Activated naive CD4-positive, alpha-beta T cell treated with anti-CD3 and anti-CD28 coated beads, Interleukin-2, amount 10 ng/mL, durations not matched to agents 7 days and 5 days (primary cell): ENCODE measurements at regions not wholly inside any gene's neighbourhood (a gene's known extent, or its start where the extent isn't known, plus 50 kb on each side); places are given as distances from the start of the nearest gene placed in this dataset.

Source experiments
- CTCF ChIA-PET: fragments of 350-600 bp; sonication (Branson Sonifier 250); formaldehyde crosslinking; loops from one replicate; lab custom pipeline; 2021; ENCODE audit warnings: antibody characterized with exemption; lab: Charles Lee
- DNase-seq: peaks from one replicate; pipeline ENCODE4 v3.0.0-alpha.2; 2020
- H3K27ac Mint-ChIP-seq: one replicate; pipeline ENCODE4 v1.8.0; 2021; ENCODE audit warnings: mild to moderate bottlenecking, moderate library complexity, mixed read lengths
- H3K27me3 Mint-ChIP-seq: one replicate; pipeline ENCODE4 v1.8.0; 2021; ENCODE audit warnings: mild to moderate bottlenecking, mixed read lengths
- H3K36me3 Mint-ChIP-seq: one replicate; pipeline ENCODE4 v1.8.0; 2021; ENCODE audit warnings: mixed read lengths
- H3K4me1 Mint-ChIP-seq: one replicate; pipeline ENCODE4 v1.8.0; 2021; ENCODE audit warnings: mixed read lengths
- H3K4me3 Mint-ChIP-seq: one replicate; pipeline ENCODE4 v1.8.0; 2021; ENCODE audit warnings: mild to moderate bottlenecking, moderate library complexity, mixed read lengths
- H3K9me3 Mint-ChIP-seq: one replicate; pipeline ENCODE4 v1.8.0; 2021; ENCODE audit warnings: mixed read lengths

DNA sequence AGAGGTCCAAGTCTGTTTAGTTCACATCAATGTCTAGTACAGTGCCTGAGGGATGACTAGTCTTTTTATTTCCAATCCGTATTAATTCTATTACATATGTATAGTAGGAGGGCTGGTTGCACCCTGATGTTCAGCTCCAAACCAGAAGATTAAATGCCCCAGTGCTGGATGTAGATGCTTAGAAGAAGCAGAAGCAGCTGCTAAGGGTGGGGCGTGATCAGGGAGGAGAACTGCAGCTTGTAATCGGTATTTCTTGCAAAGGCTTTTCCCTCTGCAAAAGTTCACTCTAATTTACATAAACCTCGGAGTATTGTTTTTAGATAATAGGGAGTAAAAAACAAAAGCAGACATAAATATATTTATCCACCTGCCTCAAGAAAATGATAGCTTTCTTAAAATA, 145.3 kb upstream of the ITGA4 start:
- Mint-ChIP-seq H3K4me1 (peaks cover 66% of the 10 kb centered on the region), H3K4me3 (peak overlapping the region; percentile 68), H3K9me3 (no peaks in the 10 kb centered on the region), H3K36me3 (peaks cover 4% of the 10 kb centered on the region), H3K27me3 (no peaks in the 10 kb centered on the region), H3K27ac (peak overlapping the region; percentile 97)
- peak; percentile 51 for DNase-seq
- CTCF ChIA-PET = interaction anchor here (0.7 to 3.2 kb wide), 9 partner anchors 83 to 207 kb away, joined by 3 to 15 read pairs (median 4); partner anchors contain the start of gene ITGA4

DNA sequence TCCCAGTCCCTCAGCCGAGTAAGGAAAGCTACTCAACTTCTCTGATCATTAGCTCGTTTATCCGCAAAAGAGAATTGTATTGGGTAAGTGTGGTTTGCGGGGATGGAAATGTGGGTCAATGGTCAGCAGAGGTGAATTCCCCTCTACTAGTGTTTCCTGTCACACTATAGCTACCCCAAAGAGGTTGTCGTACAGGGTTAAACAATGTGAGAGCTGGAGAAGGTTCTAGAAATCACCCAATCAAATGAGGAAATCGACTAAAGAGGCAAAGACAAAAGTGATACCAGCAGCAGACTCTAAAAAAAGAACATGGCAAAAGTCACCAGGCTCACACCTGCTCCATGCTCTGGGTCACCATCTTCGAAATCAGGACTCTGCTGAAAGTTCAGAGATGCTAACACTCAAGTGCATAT, 144.7 kb upstream of the ITGA4 start:
- CTCF ChIA-PET = interaction anchor here (0.7 to 3.2 kb wide), 9 partner anchors 83 to 208 kb away, joined by 3 to 15 read pairs (median 4); partner anchors contain the start of gene ITGA4
- no peaks in the 10 kb centered on the region for H3K27me3 Mint-ChIP-seq
- H3K36me3 Mint-ChIP-seq = peaks cover 4% of the 10 kb centered on the region
- H3K4me3 Mint-ChIP-seq = peak overlapping the region; percentile 68
- H3K27ac Mint-ChIP-seq = peak overlapping the region; percentile 97
- DNase-seq = peak; percentile 42
- H3K9me3 Mint-ChIP-seq = no peaks in the 10 kb centered on the region
- H3K4me1 Mint-ChIP-seq = peaks cover 64% of the 10 kb centered on the region

DNA sequence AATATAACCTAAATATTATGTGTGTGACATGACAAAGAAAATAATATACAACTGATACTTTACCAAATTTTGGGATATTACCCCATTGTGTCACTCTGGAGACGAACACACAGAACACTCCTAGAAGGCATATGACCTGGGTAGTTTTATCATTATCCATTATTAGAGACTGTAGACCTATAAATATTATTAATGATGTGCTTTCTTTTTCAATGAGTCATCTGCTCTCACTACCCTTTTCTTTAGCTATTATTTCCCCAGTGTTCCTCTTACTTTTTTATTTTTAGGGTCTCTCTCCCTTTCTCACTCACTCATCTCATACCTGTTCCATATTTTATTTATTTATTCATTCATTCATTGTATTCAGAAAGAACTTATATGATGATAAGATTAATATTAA, 143.3 kb upstream of the ITGA4 start:
- Mint-ChIP-seq H3K4me1 (peaks cover 51% of the 10 kb centered on the region), H3K4me3 (peak overlapping the region; percentile 68), H3K27ac (peak overlapping the region; percentile 97), H3K27me3 (no peaks in the 10 kb centered on the region), H3K36me3 (peaks cover 6% of the 10 kb centered on the region), H3K9me3 (peaks cover 2% of the 10 kb centered on the region)
- no peak for DNase-seq
- CTCF ChIA-PET = interaction anchor here (1.0 to 3.2 kb wide), 5 partner anchors 9 to 209 kb away, joined by 3 to 12 read pairs (median 4); partner anchors contain the start of gene ITGA4

DNA sequence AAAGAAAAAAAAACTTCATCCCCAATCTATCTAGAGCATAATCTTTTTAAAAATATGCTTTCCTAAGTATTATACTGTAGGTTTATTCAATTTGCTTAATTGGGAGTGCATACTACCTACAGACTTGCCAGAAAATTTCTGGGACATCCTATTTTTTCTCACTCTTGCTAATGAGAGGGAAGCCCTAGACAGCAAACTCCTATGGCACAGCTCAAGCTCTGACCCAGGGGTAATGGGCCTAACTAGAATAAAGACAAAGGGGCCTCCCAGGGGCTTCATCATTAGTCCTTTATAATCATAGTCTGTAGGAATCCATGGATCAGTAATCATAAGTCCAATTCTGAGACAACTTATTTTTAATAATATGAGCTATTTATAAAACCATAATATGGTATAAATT, 142.6 kb upstream of the ITGA4 start:
- Mint-ChIP-seq H3K9me3 (peaks cover 2% of the 10 kb centered on the region), H3K4me3 (no peak overlapping the region), H3K4me1 (peaks cover 45% of the 10 kb centered on the region), H3K27ac (peak overlapping the region; percentile 11), H3K36me3 (peaks cover 4% of the 10 kb centered on the region), H3K27me3 (no peaks in the 10 kb centered on the region)
- CTCF ChIA-PET = interaction anchor here (0.9 to 1.7 kb wide), 5 partner anchors 10 to 190 kb away, joined by 3 to 4 read pairs (median 3); partner anchors contain the start of gene ITGA4
- DNase-seq = no peak

DNA sequence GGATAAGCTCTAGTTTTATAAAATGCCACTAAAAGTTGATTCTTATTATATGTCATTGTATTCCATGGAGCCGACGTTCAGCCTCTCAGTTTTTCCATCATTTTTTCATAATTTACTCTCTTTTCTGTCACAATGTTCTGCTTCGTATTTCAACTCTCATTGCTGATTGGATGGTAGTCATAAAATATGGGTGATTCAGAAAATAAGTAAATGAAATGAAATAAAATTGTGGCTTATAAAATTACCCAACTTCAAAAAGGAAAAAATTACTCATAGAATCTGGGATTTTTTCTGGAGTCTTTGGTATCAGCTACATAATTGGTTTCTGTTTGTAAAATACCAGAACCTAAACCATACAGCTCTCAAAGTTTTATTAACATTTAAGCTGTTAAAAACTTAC, 139.7 kb upstream of the ITGA4 start:
- CTCF ChIA-PET = interaction anchor here (0.7 to 1.2 kb wide), 4 partner anchors 16 to 149 kb away, joined by 3 to 8 read pairs (median 4); no protein-coding TSS in a partner anchor
- Mint-ChIP-seq H3K4me3 (no peak overlapping the region), H3K27ac (no peak overlapping the region), H3K9me3 (peaks cover 2% of the 10 kb centered on the region), H3K4me1 (peaks cover 32% of the 10 kb centered on the region), H3K36me3 (peaks cover 6% of the 10 kb centered on the region), H3K27me3 (no peaks in the 10 kb centered on the region)
- DNase-seq = no peak

DNA sequence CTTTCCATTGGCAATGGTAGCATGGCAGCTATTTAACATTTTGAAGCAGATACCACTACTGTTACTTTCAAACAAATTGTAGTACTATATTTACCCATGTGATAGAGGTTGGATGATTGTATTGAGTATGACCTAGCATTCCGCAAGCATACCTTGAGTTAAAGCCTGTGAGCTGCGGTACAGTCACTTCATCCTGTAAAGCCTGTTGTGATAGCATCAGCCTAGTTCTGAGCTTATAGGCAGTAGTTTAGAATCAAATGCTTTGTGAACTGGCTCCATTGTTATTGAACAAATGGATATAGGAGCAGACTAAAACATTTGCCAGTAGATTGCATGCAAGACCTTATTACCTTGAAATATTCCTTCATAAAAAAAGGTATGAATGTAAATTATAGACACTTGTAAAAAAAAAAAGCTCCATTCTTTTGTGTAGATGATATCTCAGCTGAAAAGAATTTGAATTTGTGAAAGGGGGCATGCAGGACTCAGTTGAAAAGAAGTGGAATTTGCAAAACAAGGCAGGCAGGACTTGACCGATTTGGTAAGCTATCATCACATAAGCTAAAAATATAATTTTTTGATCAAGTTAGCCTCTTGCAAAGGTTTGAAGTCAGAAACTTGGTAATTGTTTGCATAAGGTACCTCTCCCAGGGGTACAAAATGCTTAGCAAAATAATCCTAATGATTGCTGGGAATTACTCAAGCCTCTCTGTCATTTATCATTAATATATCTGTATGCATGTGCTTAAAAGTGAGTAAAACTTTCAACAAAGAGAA, 138.5 kb upstream of the ITGA4 start:
- H3K27ac Mint-ChIP-seq = no peak overlapping the region
- H3K27me3 Mint-ChIP-seq = no peaks in the 10 kb centered on the region
- H3K4me3 Mint-ChIP-seq = no peak overlapping the region
- peaks cover 20% of the 10 kb centered on the region for H3K4me1 Mint-ChIP-seq
- H3K9me3 Mint-ChIP-seq = peaks cover 3% of the 10 kb centered on the region
- H3K36me3 Mint-ChIP-seq = peaks cover 11% of the 10 kb centered on the region
- CTCF ChIA-PET = interaction anchor here (0.9 to 1.3 kb wide), 5 partner anchors 18 to 236 kb away, joined by 3 to 6 read pairs (median 3); no protein-coding TSS in a partner anchor
- no peak for DNase-seq

DNA sequence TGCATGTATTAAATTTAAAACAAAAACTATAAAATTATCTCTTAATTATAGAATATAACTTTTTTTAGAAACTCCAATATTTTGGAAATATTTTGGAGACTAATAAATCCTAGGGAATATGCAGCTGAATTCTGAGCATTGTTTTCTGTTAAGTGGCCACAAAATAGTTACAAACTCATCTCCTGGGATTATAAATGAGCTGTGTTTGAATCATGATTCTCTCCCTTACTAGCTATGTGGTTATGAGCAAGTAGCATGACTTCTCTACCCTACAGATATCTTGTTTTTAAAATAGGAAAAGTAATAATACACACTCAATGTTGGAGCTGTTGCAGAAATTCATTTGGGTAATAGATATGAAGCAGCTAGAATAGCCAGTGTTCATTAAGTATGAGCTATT, 137.9 kb upstream of the ITGA4 start:
- Mint-ChIP-seq H3K27ac (no peak overlapping the region), H3K36me3 (peaks cover 15% of the 10 kb centered on the region), H3K27me3 (no peaks in the 10 kb centered on the region), H3K4me1 (peaks cover 14% of the 10 kb centered on the region), H3K4me3 (no peak overlapping the region), H3K9me3 (peaks cover 7% of the 10 kb centered on the region)
- no peak for DNase-seq
- CTCF ChIA-PET = interaction anchor here (0.9 to 1.3 kb wide), 2 partner anchors 17 to 237 kb away, joined by 3 read pairs; no protein-coding TSS in a partner anchor

DNA sequence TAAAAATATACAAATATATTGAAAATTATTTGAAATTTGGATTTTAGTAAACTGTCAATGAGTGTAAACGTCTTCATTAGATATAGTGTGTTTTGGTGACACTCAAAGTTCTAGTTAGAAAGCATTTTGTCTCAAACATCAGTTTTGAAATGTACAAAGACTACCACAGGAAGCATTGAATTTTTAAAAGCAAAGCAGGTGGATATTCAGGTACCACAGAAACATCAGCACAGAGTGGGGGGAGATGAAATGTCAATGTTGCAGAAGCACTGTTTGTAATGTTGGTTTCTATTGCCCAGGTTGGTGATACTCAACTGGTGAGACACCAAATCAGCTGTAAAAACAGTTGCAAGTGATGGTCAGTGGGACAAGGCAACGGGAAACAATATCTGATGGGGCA, 136.5 kb upstream of the ITGA4 start:
- Mint-ChIP-seq H3K27me3 (no peaks in the 10 kb centered on the region), H3K9me3 (peaks cover 7% of the 10 kb centered on the region), H3K36me3 (peaks cover 15% of the 10 kb centered on the region), H3K4me1 (peaks cover 12% of the 10 kb centered on the region), H3K27ac (no peak overlapping the region), H3K4me3 (no peak overlapping the region)
- CTCF ChIA-PET = interaction anchor here (0.6 kb wide), 1 partner anchor 51 kb away, joined by 3 read pairs; no protein-coding TSS in a partner anchor
- DNase-seq = no peak

DNA sequence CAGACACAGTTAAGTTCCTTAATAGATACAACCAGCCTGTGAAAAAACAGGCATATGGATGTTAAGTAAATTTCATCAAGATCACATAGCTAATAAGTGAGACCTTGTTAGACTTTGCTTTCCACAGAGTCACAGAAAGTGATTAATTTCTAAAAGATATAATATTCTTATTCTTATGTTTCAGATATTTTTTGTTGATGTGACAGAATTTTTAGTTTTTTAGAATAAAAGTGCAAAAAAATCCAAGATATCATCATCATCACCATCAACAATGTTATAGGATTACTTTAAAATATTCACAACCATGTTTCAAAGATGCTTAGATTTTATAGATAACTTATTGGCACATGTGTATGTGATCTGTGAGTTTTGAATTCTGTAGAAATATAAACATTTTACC, 132.3 kb upstream of the ITGA4 start:
- H3K4me1 Mint-ChIP-seq = peaks cover 10% of the 10 kb centered on the region
- H3K27me3 Mint-ChIP-seq = no peaks in the 10 kb centered on the region
- no peak for DNase-seq
- no peak overlapping the region for H3K4me3 Mint-ChIP-seq
- H3K36me3 Mint-ChIP-seq = peaks cover 33% of the 10 kb centered on the region
- H3K27ac Mint-ChIP-seq = no peak overlapping the region
- CTCF ChIA-PET = no interaction called here
- peaks cover 20% of the 10 kb centered on the region for H3K9me3 Mint-ChIP-seq

DNA sequence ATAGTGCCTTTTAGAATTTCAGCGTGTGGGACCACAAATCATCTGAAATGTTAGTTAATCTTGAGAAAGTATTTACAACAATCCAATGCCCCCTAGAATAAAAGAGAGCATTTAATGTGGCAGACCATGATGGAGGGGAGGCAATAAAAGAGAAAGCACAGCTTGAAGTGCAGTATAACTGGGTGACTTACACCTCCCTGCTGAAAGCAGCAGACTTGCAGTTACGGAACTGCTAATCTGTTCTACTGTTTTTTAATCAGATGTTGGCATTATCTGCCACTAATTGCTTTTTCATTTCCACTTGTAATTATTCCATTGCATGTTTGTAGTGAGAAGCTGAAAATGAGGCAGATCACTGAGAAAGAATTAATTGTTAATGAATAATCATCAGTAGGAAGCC, 130.5 kb upstream of the ITGA4 start:
- Mint-ChIP-seq H3K27me3 (no peaks in the 10 kb centered on the region), H3K27ac (no peak overlapping the region), H3K4me1 (peaks cover 4% of the 10 kb centered on the region), H3K9me3 (peaks cover 28% of the 10 kb centered on the region), H3K4me3 (no peak overlapping the region), H3K36me3 (peaks cover 33% of the 10 kb centered on the region)
- CTCF ChIA-PET = interaction anchor here (0.6 to 1.2 kb wide), 2 partner anchors 112 to 387 kb away, joined by 3 read pairs; no protein-coding TSS in a partner anchor
- no peak for DNase-seq

DNA sequence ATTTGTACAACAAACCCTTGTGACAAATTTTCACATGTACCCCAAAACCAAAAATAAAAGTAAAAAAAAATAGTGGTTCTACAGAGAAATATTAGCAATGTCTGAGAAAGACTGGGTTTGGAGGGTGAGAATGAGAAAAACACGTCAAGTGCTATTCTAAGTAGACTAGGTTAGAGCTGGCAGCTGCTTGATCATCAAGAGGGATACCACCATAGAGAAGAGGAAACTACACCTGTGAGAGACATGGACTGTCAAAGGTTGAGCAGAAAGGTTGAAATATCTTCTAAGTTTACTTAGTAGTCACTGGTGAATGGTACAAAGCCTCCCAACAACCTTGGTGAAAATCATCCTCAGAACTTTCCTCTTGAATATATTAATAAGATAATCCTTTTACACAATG, 126.9 kb upstream of the ITGA4 start:
- peaks cover 24% of the 10 kb centered on the region for H3K9me3 Mint-ChIP-seq
- CTCF ChIA-PET = no interaction called here
- peaks cover 13% of the 10 kb centered on the region for H3K4me1 Mint-ChIP-seq
- H3K27ac Mint-ChIP-seq = no peak overlapping the region
- H3K4me3 Mint-ChIP-seq = no peak overlapping the region
- no peaks in the 10 kb centered on the region for H3K27me3 Mint-ChIP-seq
- H3K36me3 Mint-ChIP-seq = peaks cover 20% of the 10 kb centered on the region
- no peak for DNase-seq

DNA sequence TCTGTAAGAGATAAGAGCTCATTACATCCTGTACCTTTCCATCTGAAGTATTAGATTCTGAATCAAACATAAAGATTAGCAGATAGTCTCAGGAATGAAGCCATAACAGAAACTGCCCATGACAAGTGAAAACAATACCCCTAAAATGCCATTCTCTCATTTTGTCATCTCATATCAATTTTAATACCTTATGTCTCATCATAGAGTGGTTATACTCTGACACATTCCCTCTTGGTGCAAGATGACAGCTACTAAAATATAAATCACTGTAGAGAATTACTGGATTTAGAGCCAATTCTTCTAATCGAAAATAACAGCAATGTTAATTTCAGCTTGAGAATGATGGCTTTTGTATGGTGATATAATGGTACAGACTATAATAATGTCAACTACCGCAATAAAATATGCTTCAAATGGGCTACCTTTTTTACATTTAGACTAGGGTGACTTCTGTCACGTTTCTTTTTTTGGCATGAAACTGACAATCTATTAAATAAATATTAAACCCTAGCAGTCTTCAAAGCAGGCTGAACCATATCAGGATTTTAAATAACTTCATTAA, 125.1 kb upstream of the ITGA4 start:
- Mint-ChIP-seq H3K9me3 (peaks cover 24% of the 10 kb centered on the region), H3K4me1 (peaks cover 9% of the 10 kb centered on the region), H3K27ac (no peak overlapping the region), H3K4me3 (no peak overlapping the region), H3K27me3 (no peaks in the 10 kb centered on the region), H3K36me3 (peaks cover 20% of the 10 kb centered on the region)
- CTCF ChIA-PET = interaction anchor here (0.6 kb wide), 1 partner anchor 46 kb away, joined by 3 read pairs; no protein-coding TSS in a partner anchor
- DNase-seq = no peak

DNA sequence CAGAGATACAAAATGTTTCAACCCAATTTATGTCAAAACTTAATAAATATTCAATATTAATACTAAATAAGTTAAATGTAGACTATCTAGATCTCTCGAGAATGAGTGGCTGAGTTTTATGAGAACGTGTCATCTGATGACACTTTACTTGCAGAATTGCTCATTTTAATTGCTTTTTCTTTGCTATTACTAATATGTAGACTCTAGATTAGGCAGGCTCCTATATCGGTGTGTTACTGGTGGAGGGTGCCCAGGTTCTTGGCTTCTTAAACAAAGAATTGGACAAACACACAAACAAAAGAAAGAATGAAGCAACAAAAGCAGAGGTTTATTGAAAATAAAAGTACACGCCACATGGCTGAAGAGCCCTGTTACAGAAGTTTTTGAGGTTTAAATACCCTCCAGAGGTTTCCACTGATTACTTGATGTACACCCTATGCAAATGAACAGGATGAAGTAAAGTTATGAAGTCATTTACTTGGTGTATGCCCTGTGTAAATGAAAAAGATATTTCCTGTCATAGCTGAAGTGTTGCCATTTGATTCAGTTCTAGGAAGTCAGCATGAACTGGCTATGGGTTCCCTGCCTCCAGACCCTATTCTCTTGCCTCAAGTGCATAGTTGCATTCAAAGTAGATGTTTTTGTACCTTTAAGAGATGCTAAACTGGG, 122.9 kb upstream of the ITGA4 start:
- H3K36me3 Mint-ChIP-seq = peaks cover 5% of the 10 kb centered on the region
- H3K4me3 Mint-ChIP-seq = no peak overlapping the region
- H3K4me1 Mint-ChIP-seq = peaks cover 9% of the 10 kb centered on the region
- CTCF ChIA-PET = no interaction called here
- H3K9me3 Mint-ChIP-seq = peaks cover 15% of the 10 kb centered on the region
- H3K27ac Mint-ChIP-seq = no peak overlapping the region
- H3K27me3 Mint-ChIP-seq = no peaks in the 10 kb centered on the region
- no peak for DNase-seq

DNA sequence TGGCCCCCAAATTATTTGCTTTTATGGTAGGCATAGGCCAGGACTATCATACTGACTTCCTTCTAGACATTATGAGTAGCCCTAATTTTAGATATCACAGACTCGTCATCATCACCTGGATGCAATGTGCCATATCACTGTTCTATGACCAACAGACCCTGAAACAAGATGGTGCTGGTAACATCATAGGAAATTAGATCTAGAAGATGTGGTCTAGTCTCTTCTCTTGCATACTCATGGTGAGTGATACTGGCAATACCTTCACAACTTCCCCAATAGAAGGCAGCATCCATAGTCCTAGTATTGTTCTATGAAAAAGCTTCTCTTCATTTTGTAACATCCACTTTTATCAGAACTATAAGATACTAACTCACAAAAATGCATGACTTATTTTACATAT, 116.3 kb upstream of the ITGA4 start:
- no peak overlapping the region for H3K27ac Mint-ChIP-seq
- peaks cover 7% of the 10 kb centered on the region for H3K9me3 Mint-ChIP-seq
- CTCF ChIA-PET = no interaction called here

More for the DNA sequence above, 116.3 kb upstream of the ITGA4 start:
- H3K4me1 Mint-ChIP-seq = no peaks in the 10 kb centered on the region
- DNase-seq = no peak
- no peak overlapping the region for H3K4me3 Mint-ChIP-seq
- H3K27me3 Mint-ChIP-seq = no peaks in the 10 kb centered on the region
- H3K36me3 Mint-ChIP-seq = peaks cover 5% of the 10 kb centered on the region
